ENCODE measurements at regions not wholly inside any gene's neighbourhood (a gene's known extent, or its start where the extent isn't known, plus 50 kb on each side); places are given as distances from the start of the nearest gene placed in this dataset.

- Histone ChIP-seq H3K4me3 (no peak overlapping the region), H3K27ac (no peak overlapping the region), H3K4me1 (replicated peaks) (no peaks in the 10 kb centered on the region), H3K27me3 (replicated peaks; ENCODE audit: insufficient read depth) (no peaks in the 10 kb centered on the region), H3K9me3 (no peaks in the 10 kb centered on the region), H3K36me3 (no peaks in the 10 kb centered on the region)
- no peak for DNase-seq (ENCODE audit: low spot score)
- no peak for TF ChIP-seq POLR2A (IDR thresholded peaks at IDR 0.05)
- TF ChIP-seq CTCF (IDR thresholded peaks at IDR 0.05) = no peak
- no peak for TF ChIP-seq POLR2AphosphoS5 (IDR thresholded peaks at IDR 0.05)
- intact Hi-C loops (cut with DNase I) = no loop called here
- WGBS = 48% methylated on average over 4 of the region's 4 CpGs
Observed at GRCh38 chr9:90307167-90307833, 335.3 kb downstream of the DIRAS2 start.

GRCh38 chr9:90307891-90308290, 334.7 kb downstream of the DIRAS2 start:
- H3K4me1 ChIP-seq (replicated peaks) = no peaks in the 10 kb centered on the region
- WGBS = 39% methylated on average over 4 of the region's 4 CpGs
- no peak for TF ChIP-seq POLR2AphosphoS5 (IDR thresholded peaks at IDR 0.05)
- TF ChIP-seq POLR2A (IDR thresholded peaks at IDR 0.05) = no peak
- no peak for TF ChIP-seq CTCF (IDR thresholded peaks at IDR 0.05)
- H3K9me3 ChIP-seq = no peaks in the 10 kb centered on the region
- H3K36me3 ChIP-seq = no peaks in the 10 kb centered on the region
- no peak overlapping the region for H3K27ac ChIP-seq
- no peak for DNase-seq (ENCODE audit: low spot score)
- intact Hi-C loops (cut with DNase I) = no loop called here
- no peak overlapping the region for H3K4me3 ChIP-seq
- no peaks in the 10 kb centered on the region for H3K27me3 ChIP-seq (replicated peaks; ENCODE audit: insufficient read depth)

DNA sequence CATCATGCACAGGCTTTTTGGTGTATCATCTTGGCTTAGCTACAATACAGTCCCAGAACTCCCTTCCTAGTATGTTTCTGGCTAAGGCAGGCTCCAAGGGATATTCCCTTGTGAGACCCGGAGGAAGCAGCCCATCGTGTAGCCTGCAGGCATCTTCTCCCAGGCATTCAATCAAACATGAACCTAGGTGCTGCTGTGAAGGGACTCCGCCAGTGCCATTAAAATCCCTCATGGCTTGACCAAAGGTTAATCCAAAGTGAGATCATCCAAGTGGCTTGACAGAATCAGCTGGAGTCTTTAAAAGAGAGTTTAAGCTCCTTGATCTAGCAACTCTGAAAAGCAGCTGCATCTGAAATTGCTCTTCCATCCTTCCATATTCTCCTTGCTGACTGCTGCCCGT, 333.9 kb downstream of the DIRAS2 start:
- intact Hi-C loops (cut with DNase I) = no loop called here
- Histone ChIP-seq H3K27ac (no peak overlapping the region), H3K27me3 (replicated peaks; ENCODE audit: insufficient read depth) (no peaks in the 10 kb centered on the region), H3K4me3 (no peak overlapping the region), H3K36me3 (no peaks in the 10 kb centered on the region), H3K4me1 (replicated peaks) (no peaks in the 10 kb centered on the region), H3K9me3 (no peaks in the 10 kb centered on the region)
- 74% methylated on average over 4 of the region's 4 CpGs for WGBS
- DNase-seq (ENCODE audit: low spot score) = no peak
- TF ChIP-seq POLR2AphosphoS5 (IDR thresholded peaks at IDR 0.05) = no peak

GRCh38 chr9:90309809-90310520, 332.7 kb downstream of the DIRAS2 start:
- no peaks in the 10 kb centered on the region for H3K36me3 ChIP-seq
- TF ChIP-seq POLR2AphosphoS5 (IDR thresholded peaks at IDR 0.05) = no peak
- no peak for TF ChIP-seq CTCF (IDR thresholded peaks at IDR 0.05)
- TF ChIP-seq POLR2A (IDR thresholded peaks at IDR 0.05) = no peak
- intact Hi-C loops (cut with DNase I) = no loop called here
- H3K4me3 ChIP-seq = no peak overlapping the region
- no peak overlapping the region for H3K27ac ChIP-seq
- no peaks in the 10 kb centered on the region for H3K27me3 ChIP-seq (replicated peaks; ENCODE audit: insufficient read depth)
- no peaks in the 10 kb centered on the region for H3K4me1 ChIP-seq (replicated peaks)
- DNase-seq (ENCODE audit: low spot score) = no peak
- 79% methylated on average over 7 of the region's 7 CpGs for WGBS
- H3K9me3 ChIP-seq = no peaks in the 10 kb centered on the region

DNA sequence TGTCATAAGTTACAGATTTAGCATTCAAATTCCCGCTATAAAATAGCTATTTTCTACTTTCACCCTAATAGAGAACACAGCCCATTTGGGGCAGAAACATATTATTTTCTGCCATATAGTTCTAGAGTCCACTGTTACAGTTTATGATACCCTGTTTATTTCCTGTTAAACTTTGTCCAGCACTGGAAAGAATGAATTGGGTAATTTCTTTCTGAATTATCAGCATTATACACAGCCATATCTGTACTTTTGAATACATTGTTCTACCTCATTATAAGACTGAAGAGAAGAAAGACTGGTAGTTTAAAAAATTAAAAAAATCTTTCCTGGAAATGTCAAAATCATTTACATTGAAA, 332.1 kb downstream of the DIRAS2 start:
- Histone ChIP-seq H3K36me3 (no peaks in the 10 kb centered on the region), H3K4me1 (replicated peaks) (no peaks in the 10 kb centered on the region), H3K27ac (no peak overlapping the region), H3K9me3 (no peaks in the 10 kb centered on the region), H3K4me3 (no peak overlapping the region), H3K27me3 (replicated peaks; ENCODE audit: insufficient read depth) (no peaks in the 10 kb centered on the region)
- DNase-seq (ENCODE audit: low spot score) = no peak
- intact Hi-C loops (cut with DNase I) = no loop called here
- WGBS = 95% methylated on average over 1 of the region's 1 CpG
- TF ChIP-seq POLR2A (IDR thresholded peaks at IDR 0.05) (no peak), CTCF (IDR thresholded peaks at IDR 0.05) (no peak), POLR2AphosphoS5 (IDR thresholded peaks at IDR 0.05) (no peak)
